H1 (cell line): ENCODE measurements at regions not wholly inside any gene's neighbourhood (a gene's known extent, or its start where the extent isn't known, plus 50 kb on each side); places are given as distances from the start of the nearest gene placed in this dataset.

ENCODE experiments used
- BCL11A ChIP-seq, 2 experiments: IDR thresholded peaks; one replicate each; pipeline ENCODE4 v1.6.1; 2011; ENCODE audit warnings: low read depth in 2 of 2, low read length in 2 of 2, mild to moderate bottlenecking in 2 of 2
- CTBP2 ChIP-seq: IDR thresholded peaks from 2 replicates; pipeline ENCODE4 v1.7.0; 2011; ENCODE audit warnings: borderline replicate concordance, mild to moderate bottlenecking, moderate library complexity, mixed read lengths, low read length; ENCODE audit not compliant: insufficient read depth, insufficient read length
- EZH2 ChIP-seq: fragments of 200-600 bp; sonication (generic); IDR thresholded peaks from 2 replicates; pipeline ENCODE4 v1.7.1; 2012; ENCODE audit warnings: low read depth, mild to moderate bottlenecking, moderate library complexity, low read length, inconsistent platforms; ENCODE audit not compliant: severe bottlenecking
- GABPA ChIP-seq: IDR thresholded peaks from 2 replicates; pipeline ENCODE4 v1.6.1; 2011; ENCODE audit warnings: mild to moderate bottlenecking, low read length, moderate library complexity, borderline replicate concordance; ENCODE audit not compliant: insufficient read depth
- JUND ChIP-seq: IDR thresholded peaks from 2 replicates; pipeline ENCODE4 v1.6.1; 2011; ENCODE audit warnings: mild to moderate bottlenecking, improper control_type of control experiment, low read length
- RNF2 ChIP-seq: fragments of 200-900, 300-1000 bp; sonication (generic); IDR thresholded peaks from 2 replicates; pipeline ENCODE4 v1.7.1; 2016; ENCODE audit warnings: borderline replicate concordance, low read depth, mild to moderate bottlenecking, antibody characterized with exemption, low read length; ENCODE audit not compliant: poor library complexity, severe bottlenecking; ENCODE audit errors: missing control alignments
- SRF ChIP-seq: IDR thresholded peaks from 2 replicates; pipeline ENCODE4 v1.6.1; 2011; ENCODE audit warnings: mild to moderate bottlenecking, low read depth, low read length, moderate library complexity
- SUZ12 ChIP-seq: fragments of 200-600 bp; sonication (generic); IDR thresholded peaks from 2 replicates; pipeline ENCODE4 v1.6.1; 2012; ENCODE audit warnings: mild to moderate bottlenecking, inconsistent platforms, low read length, moderate library complexity, mixed read lengths
- TAF1 ChIP-seq: IDR thresholded peaks from 2 replicates; pipeline ENCODE4 v1.6.1; 2011; ENCODE audit warnings: mild to moderate bottlenecking, low read depth, low read length
- TF ChIP-seq, protein P1 (sequence below), 3 experiments: IDR thresholded peaks; 1 replicate in 2 of 3; 2 replicates in 1 of 3; pipeline versions ENCODE4 v1.5.1 to v1.6.1; 2011; ENCODE audit warnings: low read length in 3 of 3, mild to moderate bottlenecking in 3 of 3, inconsistent platforms in 2 of 3, low read depth in 1 of 3, moderate library complexity in 1 of 3; ENCODE audit not compliant: insufficient read depth in 1 of 3; ENCODE audit errors: control extremely low read depth in 1 of 3
- TF ChIP-seq, protein P2 (sequence below): IDR thresholded peaks from 2 replicates; pipeline ENCODE4 v1.6.1; 2012; ENCODE audit warnings: inconsistent platforms

DNA sequence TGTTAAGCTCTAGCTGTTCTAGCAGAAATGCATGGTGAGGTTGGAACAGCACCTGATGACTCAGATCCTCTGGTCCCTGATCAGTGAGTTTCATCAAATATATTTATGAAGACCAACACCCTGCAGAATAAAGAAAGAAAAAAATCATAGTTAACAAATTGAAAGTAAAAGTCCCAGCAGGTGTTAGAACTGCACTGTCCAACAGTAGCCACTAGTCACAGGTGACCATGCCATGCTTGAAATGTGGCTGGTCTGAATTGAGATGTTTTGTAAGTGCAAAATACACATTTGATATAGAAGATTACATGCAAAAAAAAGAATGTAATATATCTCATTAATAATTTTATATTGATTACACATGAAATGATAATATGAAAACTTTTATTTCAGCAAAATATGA, 1010.7 kb upstream of the ZEB2 start:
- TF ChIP-seq, protein P1, sequence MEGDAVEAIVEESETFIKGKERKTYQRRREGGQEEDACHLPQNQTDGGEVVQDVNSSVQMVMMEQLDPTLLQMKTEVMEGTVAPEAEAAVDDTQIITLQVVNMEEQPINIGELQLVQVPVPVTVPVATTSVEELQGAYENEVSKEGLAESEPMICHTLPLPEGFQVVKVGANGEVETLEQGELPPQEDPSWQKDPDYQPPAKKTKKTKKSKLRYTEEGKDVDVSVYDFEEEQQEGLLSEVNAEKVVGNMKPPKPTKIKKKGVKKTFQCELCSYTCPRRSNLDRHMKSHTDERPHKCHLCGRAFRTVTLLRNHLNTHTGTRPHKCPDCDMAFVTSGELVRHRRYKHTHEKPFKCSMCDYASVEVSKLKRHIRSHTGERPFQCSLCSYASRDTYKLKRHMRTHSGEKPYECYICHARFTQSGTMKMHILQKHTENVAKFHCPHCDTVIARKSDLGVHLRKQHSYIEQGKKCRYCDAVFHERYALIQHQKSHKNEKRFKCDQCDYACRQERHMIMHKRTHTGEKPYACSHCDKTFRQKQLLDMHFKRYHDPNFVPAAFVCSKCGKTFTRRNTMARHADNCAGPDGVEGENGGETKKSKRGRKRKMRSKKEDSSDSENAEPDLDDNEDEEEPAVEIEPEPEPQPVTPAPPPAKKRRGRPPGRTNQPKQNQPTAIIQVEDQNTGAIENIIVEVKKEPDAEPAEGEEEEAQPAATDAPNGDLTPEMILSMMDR (IDR thresholded peaks at IDR 0.05; ENCODE audit: control extremely low read depth in 1 of 3, insufficient read depth in 1 of 3, low read depth in 1 of 3, low read length in 3 of 3) = no peak
- TF ChIP-seq GABPA (no peak), SRF (no peak), BCL11A (IDR thresholded peaks at IDR 0.05; ENCODE audit: low read depth in 2 of 2, low read length in 2 of 2) (no peak), TAF1 (no peak), SUZ12 (no peak), EZH2 (no peak), CTBP2 (no peak), RNF2 (no peak), JUND (no peak)
- TF ChIP-seq, protein P2, sequence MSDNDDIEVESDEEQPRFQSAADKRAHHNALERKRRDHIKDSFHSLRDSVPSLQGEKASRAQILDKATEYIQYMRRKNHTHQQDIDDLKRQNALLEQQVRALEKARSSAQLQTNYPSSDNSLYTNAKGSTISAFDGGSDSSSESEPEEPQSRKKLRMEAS = no peak
